ENCODE measurements at regions not wholly inside any gene's neighbourhood (a gene's known extent, or its start where the extent isn't known, plus 50 kb on each side); places are given as distances from the start of the nearest gene placed in this dataset.

GRCh38 chr11:133656082-133656635 is 123.9 kb upstream of the OPCML start:
- TF ChIP-seq GATA2 (IDR thresholded peaks at IDR 0.05; ENCODE audit: low read depth, low read length), result no peak
- TF ChIP-seq GATA3 (IDR thresholded peaks at IDR 0.05; ENCODE audit: low read depth, low read length), result no peak
